Peyer's patch (tissue), 4 donors: ENCODE measurements at regions not wholly inside any gene's neighbourhood (a gene's known extent, or its start where the extent isn't known, plus 50 kb on each side); places are given as distances from the start of the nearest gene placed in this dataset.

Experiments
- POLR2A ChIP-seq, 2 donors: fragments of 450-650 bp; IDR thresholded peaks; one replicate each; pipeline ENCODE4 v1.5.1; 2017; ENCODE audit warnings: antibody characterized with exemption in 2 of 2, mild to moderate bottlenecking in 2 of 2, moderate library complexity in 2 of 2
- TF ChIP-seq, protein P1 (sequence below), 6 experiments: fragments of 450-650 bp in 4 of 6; fragments of 200-600 bp in 2 of 6; sonication (generic) in 1 of 6; IDR thresholded peaks; one replicate each; pipeline ENCODE4 v1.5.1; 2017 to 2019; ENCODE audit warnings: antibody characterized with exemption in 6 of 6, mild to moderate bottlenecking in 3 of 6, moderate library complexity in 1 of 6

DNA sequence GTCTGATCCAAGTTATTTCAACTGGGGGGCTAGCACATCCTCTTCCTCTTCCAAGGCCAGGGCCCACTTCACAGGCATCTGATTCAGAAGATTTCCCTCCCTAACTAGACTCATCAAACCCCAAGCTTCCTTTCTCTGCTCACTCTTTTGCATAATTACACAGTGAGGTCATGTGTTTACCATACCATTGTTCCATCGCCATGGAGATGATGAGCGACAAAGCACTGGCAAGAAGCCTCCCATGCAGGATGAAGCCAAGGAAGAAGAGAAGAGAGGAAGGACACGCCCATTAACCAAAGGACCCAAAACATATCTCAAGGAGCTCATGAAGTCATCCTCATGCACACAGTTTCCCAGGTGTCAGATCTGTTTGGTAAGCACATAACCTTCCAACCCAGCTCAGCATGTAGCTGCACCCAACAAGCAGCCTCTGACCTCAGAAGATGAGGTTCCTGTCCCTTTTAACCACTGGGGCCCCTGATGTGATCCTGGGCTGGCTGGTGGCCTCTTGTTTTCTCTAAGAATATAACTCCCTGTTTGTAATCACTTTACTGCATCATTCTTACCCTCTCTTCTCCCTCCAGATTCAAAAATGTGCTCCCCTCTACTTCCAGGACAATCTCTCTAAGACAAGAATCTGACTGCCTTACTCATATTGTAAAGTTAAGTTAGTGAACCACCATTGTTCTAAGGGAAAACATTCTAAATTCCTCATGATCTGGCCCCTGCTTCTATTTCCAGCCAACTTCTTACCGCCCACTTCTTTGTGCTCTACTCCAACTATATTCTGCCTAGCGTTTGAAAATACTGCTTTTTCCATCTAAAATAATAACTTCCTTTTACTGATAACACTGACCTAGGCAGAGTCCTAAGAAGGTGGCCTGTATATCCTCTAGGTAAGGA lies 190.1 kb downstream of the TTC32 start:
- TF ChIP-seq, protein P1, sequence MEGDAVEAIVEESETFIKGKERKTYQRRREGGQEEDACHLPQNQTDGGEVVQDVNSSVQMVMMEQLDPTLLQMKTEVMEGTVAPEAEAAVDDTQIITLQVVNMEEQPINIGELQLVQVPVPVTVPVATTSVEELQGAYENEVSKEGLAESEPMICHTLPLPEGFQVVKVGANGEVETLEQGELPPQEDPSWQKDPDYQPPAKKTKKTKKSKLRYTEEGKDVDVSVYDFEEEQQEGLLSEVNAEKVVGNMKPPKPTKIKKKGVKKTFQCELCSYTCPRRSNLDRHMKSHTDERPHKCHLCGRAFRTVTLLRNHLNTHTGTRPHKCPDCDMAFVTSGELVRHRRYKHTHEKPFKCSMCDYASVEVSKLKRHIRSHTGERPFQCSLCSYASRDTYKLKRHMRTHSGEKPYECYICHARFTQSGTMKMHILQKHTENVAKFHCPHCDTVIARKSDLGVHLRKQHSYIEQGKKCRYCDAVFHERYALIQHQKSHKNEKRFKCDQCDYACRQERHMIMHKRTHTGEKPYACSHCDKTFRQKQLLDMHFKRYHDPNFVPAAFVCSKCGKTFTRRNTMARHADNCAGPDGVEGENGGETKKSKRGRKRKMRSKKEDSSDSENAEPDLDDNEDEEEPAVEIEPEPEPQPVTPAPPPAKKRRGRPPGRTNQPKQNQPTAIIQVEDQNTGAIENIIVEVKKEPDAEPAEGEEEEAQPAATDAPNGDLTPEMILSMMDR (IDR thresholded peaks at IDR 0.05): no peak
- TF ChIP-seq POLR2A (IDR thresholded peaks at IDR 0.05): no peak
